ENCODE measurements at regions not wholly inside any gene's neighbourhood (a gene's known extent, or its start where the extent isn't known, plus 50 kb on each side); places are given as distances from the start of the nearest gene placed in this dataset.
A peak's percentile ranks its signal among the peaks of the same experiment; 100 is the strongest.

- H3K27me3 ChIP-seq (ENCODE audit: control insufficient read depth, insufficient read depth, low read length), result no peaks in the 10 kb centered on the region
- H3K4me1 ChIP-seq (ENCODE audit: control insufficient read depth in 2 of 3, insufficient read depth in 2 of 3, low read depth in 1 of 3, low read length in 3 of 3), result peaks cover 0 to 3% (median 0%) of the 10 kb centered on the region in 3 donors
- H3K4me3 ChIP-seq (ENCODE audit: low read length in 3 of 3), result no peak overlapping the region
- H3K27ac ChIP-seq (ENCODE audit: low read depth in 2 of 2, low read length in 2 of 2), result no peak overlapping the region
- no peaks in the 10 kb centered on the region for H3K9me3 ChIP-seq (ENCODE audit: control insufficient read depth in 2 of 3, insufficient read depth in 1 of 3, low read length in 3 of 3)
- no peak for TF ChIP-seq CTCF (IDR thresholded peaks at IDR 0.05; ENCODE audit: borderline replicate concordance, extremely low read depth, insufficient read depth)
- FAIRE-seq, result no peak
- intact Hi-C loops (cut with DNase I), result no loop called here
- no peaks in the 10 kb centered on the region for H3K36me3 ChIP-seq (ENCODE audit: control insufficient read depth in 2 of 3, insufficient read depth in 3 of 3, low read length in 3 of 3)
- peak in 2 of 5 donors; percentile 25 to 55 for DNase-seq
- H3K9ac ChIP-seq (ENCODE audit: low read length in 3 of 3), result no peak overlapping the region
These were observed 2045.9 kb upstream of the CELF4 start for GRCh38 chr18:39611381-39612100.

- intact Hi-C loops (cut with DNase I), result no loop called here
- no peaks in the 10 kb centered on the region for H3K9me3 ChIP-seq (ENCODE audit: control insufficient read depth in 2 of 3, insufficient read depth in 1 of 3, low read length in 3 of 3)
- H3K27ac ChIP-seq (ENCODE audit: low read depth in 2 of 2, low read length in 2 of 2), result no peak overlapping the region
- H3K4me1 ChIP-seq (ENCODE audit: control insufficient read depth in 2 of 3, insufficient read depth in 2 of 3, low read depth in 1 of 3, low read length in 3 of 3), result peaks cover 0 to 2% (median 0%) of the 10 kb centered on the region in 3 donors
- no peaks in the 10 kb centered on the region for H3K36me3 ChIP-seq (ENCODE audit: control insufficient read depth in 2 of 3, insufficient read depth in 3 of 3, low read length in 3 of 3)
- no peak overlapping the region for H3K9ac ChIP-seq (ENCODE audit: low read length in 3 of 3)
- FAIRE-seq (no peak), DNase-seq (no peak)
- no peak for TF ChIP-seq CTCF (IDR thresholded peaks at IDR 0.05; ENCODE audit: borderline replicate concordance, extremely low read depth, insufficient read depth)
- H3K27me3 ChIP-seq (ENCODE audit: control insufficient read depth, insufficient read depth, low read length), result no peaks in the 10 kb centered on the region
- no peak overlapping the region for H3K4me3 ChIP-seq (ENCODE audit: low read length in 3 of 3)
These were observed 2041.4 kb upstream of the CELF4 start for GRCh38 chr18:39607034-39607433.

- H3K9ac ChIP-seq (ENCODE audit: low read length in 3 of 3), result no peak overlapping the region
- no peak overlapping the region for H3K4me3 ChIP-seq (ENCODE audit: low read length in 3 of 3)
- no peaks in the 10 kb centered on the region for H3K9me3 ChIP-seq (ENCODE audit: control insufficient read depth in 2 of 3, insufficient read depth in 1 of 3, low read length in 3 of 3)
- no peak overlapping the region for H3K27ac ChIP-seq (ENCODE audit: low read depth in 2 of 2, low read length in 2 of 2)
- intact Hi-C loops (cut with DNase I), result no loop called here
- no peak for TF ChIP-seq CTCF (IDR thresholded peaks at IDR 0.05; ENCODE audit: borderline replicate concordance, extremely low read depth, insufficient read depth)
- H3K27me3 ChIP-seq (ENCODE audit: control insufficient read depth, insufficient read depth, low read length), result no peaks in the 10 kb centered on the region
- H3K4me1 ChIP-seq (ENCODE audit: control insufficient read depth in 2 of 3, insufficient read depth in 2 of 3, low read depth in 1 of 3, low read length in 3 of 3), result no peaks in the 10 kb centered on the region
- DNase-seq (no peak), FAIRE-seq (no peak)
- no peaks in the 10 kb centered on the region for H3K36me3 ChIP-seq (ENCODE audit: control insufficient read depth in 2 of 3, insufficient read depth in 3 of 3, low read length in 3 of 3)
These were observed 2039.2 kb upstream of the CELF4 start for GRCh38 chr18:39604836-39605235.

GRCh38 chr18:39602131-39602530 is 2036.5 kb upstream of the CELF4 start:
- Histone ChIP-seq H3K36me3 (ENCODE audit: control insufficient read depth in 2 of 3, insufficient read depth in 3 of 3, low read length in 3 of 3) (no peaks in the 10 kb centered on the region), H3K4me3 (ENCODE audit: low read length in 3 of 3) (no peak overlapping the region), H3K27me3 (ENCODE audit: control insufficient read depth, insufficient read depth, low read length) (no peaks in the 10 kb centered on the region), H3K4me1 (ENCODE audit: control insufficient read depth in 2 of 3, insufficient read depth in 2 of 3, low read depth in 1 of 3, low read length in 3 of 3) (no peaks in the 10 kb centered on the region), H3K9ac (ENCODE audit: low read length in 3 of 3) (no peak overlapping the region), H3K9me3 (ENCODE audit: control insufficient read depth in 2 of 3, insufficient read depth in 1 of 3, low read length in 3 of 3) (no peaks in the 10 kb centered on the region), H3K27ac (ENCODE audit: low read depth in 2 of 2, low read length in 2 of 2) (no peak overlapping the region)
- intact Hi-C loops (cut with DNase I), result no loop called here
- FAIRE-seq (no peak), DNase-seq (no peak)
- no peak for TF ChIP-seq CTCF (IDR thresholded peaks at IDR 0.05; ENCODE audit: borderline replicate concordance, extremely low read depth, insufficient read depth)
